ENCODE measurements at regions not wholly inside any gene's neighbourhood (a gene's known extent, or its start where the extent isn't known, plus 50 kb on each side); places are given as distances from the start of the nearest gene placed in this dataset.

- no peak overlapping the region for H3K9ac ChIP-seq (ENCODE audit: control insufficient read depth, insufficient read depth, low read length)
- H3K4me1 ChIP-seq (ENCODE audit: control insufficient read depth, insufficient read depth, low read length) = no peaks in the 10 kb centered on the region
- no peaks in the 10 kb centered on the region for H4K20me1 ChIP-seq (ENCODE audit: control insufficient read depth, insufficient read depth)
- no peak overlapping the region for H3K4me3 ChIP-seq
- no peaks in the 10 kb centered on the region for H3K27me3 ChIP-seq (replicated peaks in 1 of 2; ENCODE audit: control insufficient read depth in 2 of 2, insufficient read depth in 2 of 2, low read length in 1 of 2)
- ATAC-seq = no peak
- no peaks in the 10 kb centered on the region for H3K9me3 ChIP-seq (replicated peaks; ENCODE audit: control insufficient read depth, insufficient read depth, low read length)
- BruUV-seq (replicated peaks) = no TSS peak
- no peaks in the 10 kb centered on the region for H3K36me3 ChIP-seq (ENCODE audit: control insufficient read depth in 2 of 2, insufficient read depth in 2 of 2, low read length in 1 of 2)
- no peak for FAIRE-seq
- no peak for DNase-seq (ENCODE audit: low read depth, low spot score)
- H3K27ac ChIP-seq (ENCODE audit: control insufficient read depth, insufficient read depth) = no peak overlapping the region
- CTCF ChIA-PET = no interaction called here
- H2AFZ ChIP-seq (ENCODE audit: control insufficient read depth, low read depth, low read length) = no peak overlapping the region
- intact Hi-C loops (cut with micrococcal nuclease; ENCODE audit: unreplicated experiment) (no loop called here), in situ Hi-C loops (cut with MboI) (no loop called here)
- RAD21 ChIA-PET (ENCODE audit: unreplicated experiment) = no interaction called here
- no peak for TF ChIP-seq USF1 (IDR thresholded peaks at IDR 0.05; ENCODE audit: borderline replicate concordance, extremely low read length, insufficient read depth, low read depth, low read length)
- no peak for TF ChIP-seq CBFB (IDR thresholded peaks at IDR 0.05; ENCODE audit: low read depth)
- TF ChIP-seq ZNF217 (IDR thresholded peaks at IDR 0.05) = no peak
- TF ChIP-seq RFX5 (IDR thresholded peaks at IDR 0.05; ENCODE audit: low read depth, low read length) = no peak
- TF ChIP-seq ETV6 (conservative IDR thresholded peaks at IDR 0.05 in 1 of 2, IDR thresholded peaks at IDR 0.05 in 1 of 2; ENCODE audit: borderline replicate concordance in 1 of 2, low read depth in 1 of 2) = no peak
- TF ChIP-seq RCOR1 (conservative IDR thresholded peaks at IDR 0.05; ENCODE audit: low read depth, low read length) = no peak
- no peak for TF ChIP-seq SUPT20H (IDR thresholded peaks at IDR 0.05; ENCODE audit: borderline replicate concordance, control insufficient read depth, low read depth, low read length)
- TF ChIP-seq NR2C2 (IDR thresholded peaks at IDR 0.05; ENCODE audit: borderline replicate concordance, control insufficient read depth, insufficient read length, low read depth) = no peak
- no peak for TF ChIP-seq TCF12 (IDR thresholded peaks at IDR 0.05; ENCODE audit: low read depth, low read length)
- no peak for TF ChIP-seq ZNF24 (IDR thresholded peaks at IDR 0.05)
- no peak for TF ChIP-seq FOS (IDR thresholded peaks at IDR 0.05; ENCODE audit: borderline replicate concordance, extremely low read depth, insufficient read length)
- POLR2A ChIA-PET = no interaction called here
- no peak overlapping the region for H3K4me2 ChIP-seq (ENCODE audit: control insufficient read depth, insufficient read depth)
- WGBS (ENCODE audit: insufficient coverage, insufficient replicate concordance, low lambda C conversion rate, missing lambda C conversion rate) = 0% methylated on average over 1 of the region's 1 CpG
- SMC1A ChIA-PET (ENCODE audit: uncharacterized antibody, unreplicated experiment) = no interaction called here
- no peaks in the 10 kb centered on the region for H3K79me2 ChIP-seq (ENCODE audit: control insufficient read depth, insufficient read depth, low read length)
Measured at GRCh38 chr18:27313678-27314077, 128.6 kb upstream of the CHST9 start.

Measured in GM12878 (cell line).